SH-SY5Y (cell line): ENCODE measurements at regions not wholly inside any gene's neighbourhood (a gene's known extent, or its start where the extent isn't known, plus 50 kb on each side); places are given as distances from the start of the nearest gene placed in this dataset.

ENCODE experiments used
- GATA2 ChIP-seq: IDR thresholded peaks from 2 replicates; pipeline ENCODE4 v1.6.1; 2011; ENCODE audit warnings: mild to moderate bottlenecking, low read depth, low read length
- GATA3 ChIP-seq: IDR thresholded peaks from 2 replicates; pipeline ENCODE4 v1.6.1; 2011; ENCODE audit warnings: low read depth, mild to moderate bottlenecking, low read length, moderate library complexity

DNA sequence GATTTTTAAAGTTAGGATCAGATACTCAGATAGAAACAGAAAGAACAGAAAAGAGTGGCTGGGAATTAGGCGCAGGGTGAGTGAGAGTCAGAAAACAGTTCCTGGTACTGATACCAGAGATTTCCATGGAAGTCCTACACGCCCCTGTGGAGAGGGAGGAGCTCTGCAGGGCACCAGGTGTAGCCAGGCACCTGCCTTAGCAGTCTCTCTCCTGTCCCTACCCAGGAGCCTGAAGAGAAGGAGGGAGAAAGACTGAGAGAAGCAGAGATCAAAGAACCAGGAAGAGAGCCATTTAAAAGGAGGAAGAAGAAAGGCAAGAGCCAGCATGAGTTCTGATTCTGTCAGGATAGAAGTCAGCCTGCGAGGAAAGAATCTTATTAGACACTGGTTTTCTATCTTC, 65.0 kb downstream of the CBLN1 start:
- TF ChIP-seq GATA2, result no peak
- TF ChIP-seq GATA3, result no peak

DNA sequence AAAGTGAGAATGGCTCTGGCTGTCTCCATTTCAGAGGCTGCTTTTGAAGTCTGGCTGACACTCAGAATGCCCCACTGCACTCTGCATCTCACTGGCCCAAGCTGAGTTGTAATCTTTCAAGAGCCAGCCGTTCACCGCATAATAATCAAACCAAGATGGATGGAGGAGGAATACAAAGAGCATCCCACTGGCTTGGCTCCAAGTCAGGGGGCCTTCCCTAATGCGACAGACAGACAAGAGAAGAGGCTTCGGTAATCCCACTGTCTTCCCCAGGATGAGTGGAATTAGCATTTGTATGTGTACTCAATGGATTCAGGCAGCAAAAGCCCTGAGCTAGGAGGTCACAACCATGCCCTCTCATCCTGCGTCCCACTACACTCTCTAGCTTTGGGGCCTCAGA, 68.0 kb downstream of the CBLN1 start:
- TF ChIP-seq GATA2, result no peak
- TF ChIP-seq GATA3, result no peak

GRCh38 chr16:49204191-49204590, 77.4 kb downstream of the CBLN1 start:
- TF ChIP-seq GATA2 (no peak), GATA3 (no peak)

GRCh38 chr16:49203361-49203760, 78.3 kb downstream of the CBLN1 start:
- TF ChIP-seq GATA3 (no peak), GATA2 (no peak)

DNA sequence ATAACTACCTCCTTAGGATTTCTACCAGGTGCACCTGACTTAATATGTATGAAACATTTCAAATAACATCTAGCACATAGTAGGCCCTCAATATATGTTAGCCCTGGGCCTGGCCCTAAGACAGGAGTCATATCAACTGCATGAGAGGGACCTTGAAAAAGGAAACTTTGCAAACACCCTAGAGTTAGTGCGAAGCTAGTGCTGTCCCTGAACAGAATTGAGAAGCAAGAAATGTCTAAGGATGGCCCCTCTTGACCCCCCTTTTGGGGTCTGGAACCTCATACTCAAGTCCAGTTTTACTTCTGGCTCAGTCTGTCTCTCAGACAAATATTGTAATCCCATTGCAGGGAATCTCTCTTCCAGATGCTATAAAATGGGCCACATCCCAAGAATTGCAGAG, 80.5 kb downstream of the CBLN1 start:
- TF ChIP-seq GATA2 (no peak), GATA3 (no peak)

DNA sequence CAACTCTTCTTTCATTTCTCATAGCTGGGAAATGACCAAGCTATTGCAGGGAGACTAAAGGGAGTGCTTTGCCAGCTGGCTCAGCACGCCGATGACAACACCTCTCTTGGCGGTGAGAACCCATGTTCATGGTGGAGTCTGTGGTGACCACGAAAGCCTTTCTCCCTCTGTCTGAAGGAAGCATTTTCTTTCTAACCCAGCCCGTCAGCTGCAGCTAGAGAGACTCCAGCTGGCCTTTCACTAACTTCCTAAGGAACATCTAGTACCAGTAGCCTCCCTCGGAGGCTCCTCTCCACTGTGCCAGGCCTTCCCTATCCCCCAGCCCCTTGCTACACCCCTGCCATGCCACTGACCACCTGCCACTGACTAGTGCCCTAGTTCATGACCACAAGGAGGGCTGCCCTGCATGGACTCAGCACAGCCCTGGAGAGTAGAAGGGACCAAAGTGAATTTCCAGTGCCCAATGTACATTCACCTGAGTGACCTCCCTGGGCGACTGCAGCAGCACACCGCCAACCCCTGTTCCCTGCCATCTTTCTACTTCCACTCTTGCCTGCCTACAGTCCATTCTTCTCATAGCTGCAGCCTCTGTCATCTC, 81.3 kb downstream of the CBLN1 start:
- TF ChIP-seq GATA3 (no peak), GATA2 (no peak)

DNA sequence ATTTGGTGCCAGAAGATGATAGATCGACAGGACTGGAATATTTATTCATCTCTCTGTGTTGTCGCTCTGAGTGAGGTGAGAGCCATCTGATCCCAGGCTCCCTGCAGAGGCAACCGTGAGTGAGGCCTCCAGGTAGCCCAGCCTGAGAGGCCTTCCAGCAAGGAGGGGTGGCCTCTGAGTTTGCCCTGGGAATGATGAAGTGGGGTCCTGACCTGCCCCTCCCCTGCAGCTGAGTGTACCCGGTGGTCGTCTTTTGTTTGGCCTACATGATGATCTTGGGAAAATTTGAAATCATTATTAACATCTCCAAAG, 86.4 kb downstream of the CBLN1 start:
- no peak for TF ChIP-seq GATA2
- TF ChIP-seq GATA3, result no peak

GRCh38 chr16:49194537-49195236, 87.0 kb downstream of the CBLN1 start:
- no peak for TF ChIP-seq GATA2
- TF ChIP-seq GATA3, result no peak

- no peak for TF ChIP-seq GATA3
- no peak for TF ChIP-seq GATA2
Observed at GRCh38 chr16:49193596-49193995, 88.0 kb downstream of the CBLN1 start.

DNA sequence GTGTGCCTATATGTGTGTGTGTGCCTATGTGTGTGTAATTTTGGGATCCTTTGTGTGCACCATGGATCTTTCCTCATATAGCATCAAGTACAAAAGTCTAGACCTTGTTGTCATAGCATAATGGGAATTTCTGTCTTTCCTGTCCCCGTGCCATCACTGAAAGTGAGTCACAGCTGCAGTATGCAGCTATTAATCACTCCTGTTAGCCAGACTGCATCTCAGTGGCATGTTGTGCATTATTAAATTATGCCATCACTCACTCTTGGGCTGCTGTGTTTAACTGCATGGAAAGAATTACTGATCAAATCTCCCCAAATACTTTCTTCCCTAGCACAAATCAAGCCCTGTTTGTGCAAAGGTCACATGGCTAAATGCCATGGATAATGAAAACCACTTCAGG, 92.4 kb downstream of the CBLN1 start:
- TF ChIP-seq GATA3 (no peak), GATA2 (no peak)

DNA sequence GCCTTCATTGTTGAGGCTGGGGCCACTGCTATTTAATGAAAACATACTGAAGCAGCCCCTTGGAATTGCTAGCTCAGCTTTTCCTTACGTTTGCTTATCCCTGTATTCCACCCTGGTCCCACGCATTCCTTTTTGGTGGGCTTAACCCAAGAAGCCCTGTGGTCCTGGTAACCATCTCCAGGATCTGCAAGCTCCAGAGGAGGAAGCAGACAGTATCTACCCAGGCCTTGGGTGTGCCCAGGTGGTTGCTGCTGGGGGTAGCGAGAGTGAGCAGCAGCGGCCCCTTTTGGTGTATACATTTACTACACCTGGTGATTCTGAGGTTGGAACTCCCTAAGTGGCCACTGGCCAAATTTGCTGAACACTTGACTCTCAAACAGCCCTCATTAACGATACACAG, 97.7 kb downstream of the CBLN1 start:
- no peak for TF ChIP-seq GATA3
- no peak for TF ChIP-seq GATA2

GRCh38 chr16:49181791-49182518, 99.7 kb downstream of the CBLN1 start:
- no peak for TF ChIP-seq GATA3
- TF ChIP-seq GATA2, result no peak

GRCh38 chr16:49179714-49180330, 101.8 kb downstream of the CBLN1 start:
- no peak for TF ChIP-seq GATA2

GRCh38 chr16:49168126-49168525, 113.5 kb downstream of the CBLN1 start:
- TF ChIP-seq GATA3, result no peak
- TF ChIP-seq GATA2, result no peak

DNA sequence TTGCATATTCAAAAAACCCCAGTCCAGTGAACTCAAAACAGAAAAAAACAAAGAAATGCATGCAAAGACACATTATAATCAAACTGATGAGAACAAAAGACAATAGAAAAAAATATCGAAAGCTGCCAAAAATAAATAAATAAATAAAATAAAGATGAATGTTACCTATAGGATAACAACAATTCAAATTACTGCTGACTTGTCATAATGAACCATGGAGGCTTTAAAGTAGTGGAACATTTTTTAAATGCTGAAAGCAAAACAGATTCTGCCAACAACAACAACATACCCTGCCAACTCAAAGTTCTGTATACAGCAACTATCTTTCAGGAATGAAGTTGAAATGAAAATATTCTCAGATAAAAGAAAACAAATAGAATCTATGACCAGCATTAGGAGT, 116.6 kb downstream of the CBLN1 start:
- TF ChIP-seq GATA3, result no peak
- TF ChIP-seq GATA2, result no peak
